ENCODE measurements at regions not wholly inside any gene's neighbourhood (a gene's known extent, or its start where the extent isn't known, plus 50 kb on each side); places are given as distances from the start of the nearest gene placed in this dataset.

DNA sequence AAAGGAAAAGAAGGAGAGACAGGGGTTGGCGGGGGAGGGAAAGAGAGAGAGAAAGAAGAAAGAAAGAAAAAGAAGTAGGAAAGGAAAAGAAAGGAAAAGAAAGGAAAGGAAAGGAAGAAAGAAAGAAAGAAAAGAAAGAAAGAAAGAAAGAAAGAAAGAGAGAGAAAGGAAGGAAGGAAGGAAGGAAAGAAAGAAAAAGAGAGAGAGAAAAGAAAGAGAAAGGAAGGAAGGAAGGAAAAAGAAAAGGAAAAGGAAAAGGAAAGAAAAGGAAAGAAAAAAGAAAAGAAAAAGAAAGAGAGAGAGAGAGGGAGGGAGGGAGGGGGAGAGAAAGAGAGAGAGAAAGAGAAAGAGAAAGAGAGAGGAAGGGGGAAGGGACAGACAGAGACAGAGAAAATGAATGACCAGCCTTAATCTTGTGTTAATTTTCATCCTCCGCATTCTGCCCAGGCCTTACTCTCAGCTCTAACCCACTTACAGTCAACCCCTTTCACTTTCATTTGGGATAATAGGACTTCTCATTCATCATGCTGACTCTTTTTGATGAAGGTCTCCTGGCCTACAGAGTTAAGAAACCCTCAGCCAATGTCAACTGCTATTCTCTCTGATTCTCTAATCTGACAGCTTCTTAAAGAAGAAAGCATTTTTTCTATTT lies 207.3 kb downstream of the SUCLG1 start:
- Histone ChIP-seq H3K4me1 (ENCODE audit: control insufficient read depth, insufficient read depth, low read length) (no peaks in the 10 kb centered on the region), H3K27ac (ENCODE audit: control insufficient read depth, insufficient read depth) (no peak overlapping the region), H3K79me2 (ENCODE audit: control insufficient read depth, insufficient read depth, low read length) (no peaks in the 10 kb centered on the region), H3K9me3 (replicated peaks; ENCODE audit: control insufficient read depth, insufficient read depth, low read length) (no peaks in the 10 kb centered on the region), H3K9ac (ENCODE audit: control insufficient read depth, insufficient read depth, low read length) (no peak overlapping the region), H3K4me3 (no peak overlapping the region), H3K36me3 (ENCODE audit: control insufficient read depth in 2 of 2, insufficient read depth in 2 of 2, low read length in 1 of 2) (no peaks in the 10 kb centered on the region), H2AFZ (ENCODE audit: control insufficient read depth, low read depth, low read length) (no peak overlapping the region), H3K27me3 (replicated peaks in 1 of 2; ENCODE audit: control insufficient read depth in 2 of 2, insufficient read depth in 2 of 2, low read length in 1 of 2) (no peaks in the 10 kb centered on the region), H4K20me1 (ENCODE audit: control insufficient read depth, insufficient read depth) (no peaks in the 10 kb centered on the region), H3K4me2 (ENCODE audit: control insufficient read depth, insufficient read depth) (no peak overlapping the region)
- RAD21 ChIA-PET (ENCODE audit: unreplicated experiment) = no interaction called here
- no peak for FAIRE-seq
- no peak for ATAC-seq
- no peak for DNase-seq (ENCODE audit: low read depth, low spot score)
- no TSS peak for BruUV-seq (replicated peaks)
- POLR2A ChIA-PET = no interaction called here
- 46% methylated on average over 2 of the region's 2 CpGs for WGBS (ENCODE audit: insufficient coverage, insufficient replicate concordance, low lambda C conversion rate, missing lambda C conversion rate)
- intact Hi-C loops (cut with micrococcal nuclease; ENCODE audit: unreplicated experiment) (no loop called here), in situ Hi-C loops (cut with MboI) (no loop called here)
- TF ChIP-seq, protein P1, sequence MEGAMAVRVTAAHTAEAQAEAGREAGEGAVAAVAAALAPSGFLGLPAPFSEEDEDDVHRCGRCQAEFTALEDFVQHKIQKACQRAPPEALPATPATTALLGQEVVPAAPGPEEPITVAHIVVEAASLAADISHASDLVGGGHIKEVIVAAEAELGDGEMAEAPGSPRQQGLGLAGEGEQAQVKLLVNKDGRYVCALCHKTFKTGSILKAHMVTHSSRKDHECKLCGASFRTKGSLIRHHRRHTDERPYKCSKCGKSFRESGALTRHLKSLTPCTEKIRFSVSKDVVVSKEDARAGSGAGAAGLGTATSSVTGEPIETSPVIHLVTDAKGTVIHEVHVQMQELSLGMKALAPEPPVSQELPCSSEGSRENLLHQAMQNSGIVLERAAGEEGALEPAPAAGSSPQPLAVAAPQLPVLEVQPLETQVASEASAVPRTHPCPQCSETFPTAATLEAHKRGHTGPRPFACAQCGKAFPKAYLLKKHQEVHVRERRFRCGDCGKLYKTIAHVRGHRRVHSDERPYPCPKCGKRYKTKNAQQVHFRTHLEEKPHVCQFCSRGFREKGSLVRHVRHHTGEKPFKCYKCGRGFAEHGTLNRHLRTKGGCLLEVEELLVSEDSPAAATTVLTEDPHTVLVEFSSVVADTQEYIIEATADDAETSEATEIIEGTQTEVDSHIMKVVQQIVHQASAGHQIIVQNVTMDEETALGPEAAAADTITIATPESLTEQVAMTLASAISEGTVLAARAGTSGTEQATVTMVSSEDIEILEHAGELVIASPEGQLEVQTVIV (IDR thresholded peaks at IDR 0.05; ENCODE audit: borderline replicate concordance, partially characterized antibody) = no peak
- TF ChIP-seq CBX5 (IDR thresholded peaks at IDR 0.05; ENCODE audit: low read depth) = no peak
- no peak for TF ChIP-seq SPI1 (IDR thresholded peaks at IDR 0.05; ENCODE audit: borderline replicate concordance, insufficient read depth, low read depth, low read length)
- no peak for TF ChIP-seq FOXM1 (IDR thresholded peaks at IDR 0.05; ENCODE audit: low read depth, low read length)
- TF ChIP-seq, protein P2, sequence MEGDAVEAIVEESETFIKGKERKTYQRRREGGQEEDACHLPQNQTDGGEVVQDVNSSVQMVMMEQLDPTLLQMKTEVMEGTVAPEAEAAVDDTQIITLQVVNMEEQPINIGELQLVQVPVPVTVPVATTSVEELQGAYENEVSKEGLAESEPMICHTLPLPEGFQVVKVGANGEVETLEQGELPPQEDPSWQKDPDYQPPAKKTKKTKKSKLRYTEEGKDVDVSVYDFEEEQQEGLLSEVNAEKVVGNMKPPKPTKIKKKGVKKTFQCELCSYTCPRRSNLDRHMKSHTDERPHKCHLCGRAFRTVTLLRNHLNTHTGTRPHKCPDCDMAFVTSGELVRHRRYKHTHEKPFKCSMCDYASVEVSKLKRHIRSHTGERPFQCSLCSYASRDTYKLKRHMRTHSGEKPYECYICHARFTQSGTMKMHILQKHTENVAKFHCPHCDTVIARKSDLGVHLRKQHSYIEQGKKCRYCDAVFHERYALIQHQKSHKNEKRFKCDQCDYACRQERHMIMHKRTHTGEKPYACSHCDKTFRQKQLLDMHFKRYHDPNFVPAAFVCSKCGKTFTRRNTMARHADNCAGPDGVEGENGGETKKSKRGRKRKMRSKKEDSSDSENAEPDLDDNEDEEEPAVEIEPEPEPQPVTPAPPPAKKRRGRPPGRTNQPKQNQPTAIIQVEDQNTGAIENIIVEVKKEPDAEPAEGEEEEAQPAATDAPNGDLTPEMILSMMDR (IDR thresholded peaks at IDR 0.05 in 2 of 3, conservative IDR thresholded peaks at IDR 0.05 in 1 of 3; ENCODE audit: control insufficient read depth in 2 of 3, extremely low read depth in 1 of 3, insufficient read depth in 1 of 3, low read depth in 3 of 3, low read length in 3 of 3) = no peak
- TF ChIP-seq, protein P3, sequence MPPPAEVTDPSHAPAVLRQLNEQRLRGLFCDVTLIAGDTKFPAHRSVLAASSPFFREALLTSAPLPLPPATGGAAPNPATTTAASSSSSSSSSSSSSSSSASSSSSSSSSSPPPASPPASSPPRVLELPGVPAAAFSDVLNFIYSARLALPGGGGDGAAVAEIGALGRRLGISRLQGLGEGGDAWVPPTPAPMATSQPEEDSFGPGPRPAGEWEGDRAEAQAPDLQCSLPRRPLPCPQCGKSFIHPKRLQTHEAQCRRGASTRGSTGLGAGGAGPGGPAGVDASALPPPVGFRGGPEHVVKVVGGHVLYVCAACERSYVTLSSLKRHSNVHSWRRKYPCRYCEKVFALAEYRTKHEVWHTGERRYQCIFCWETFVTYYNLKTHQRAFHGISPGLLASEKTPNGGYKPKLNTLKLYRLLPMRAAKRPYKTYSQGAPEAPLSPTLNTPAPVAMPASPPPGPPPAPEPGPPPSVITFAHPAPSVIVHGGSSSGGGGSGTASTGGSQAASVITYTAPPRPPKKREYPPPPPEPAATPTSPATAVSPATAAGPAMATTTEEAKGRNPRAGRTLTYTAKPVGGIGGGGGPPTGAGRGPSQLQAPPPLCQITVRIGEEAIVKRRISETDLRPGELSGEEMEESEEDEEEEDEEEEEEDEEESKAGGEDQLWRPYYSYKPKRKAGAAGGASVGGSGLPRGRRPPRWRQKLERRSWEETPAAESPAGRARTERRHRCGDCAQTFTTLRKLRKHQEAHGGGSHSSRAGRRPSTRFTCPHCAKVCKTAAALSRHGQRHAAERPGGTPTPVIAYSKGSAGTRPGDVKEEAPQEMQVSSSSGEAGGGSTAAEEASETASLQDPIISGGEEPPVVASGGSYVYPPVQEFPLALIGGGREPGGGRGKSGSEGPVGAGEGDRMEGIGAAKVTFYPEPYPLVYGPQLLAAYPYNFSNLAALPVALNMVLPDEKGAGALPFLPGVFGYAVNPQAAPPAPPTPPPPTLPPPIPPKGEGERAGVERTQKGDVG (CRISPR knock-in tag; IDR thresholded peaks at IDR 0.05) = no peak
- TF ChIP-seq LARP7 (IDR thresholded peaks at IDR 0.05) = no peak
- no peak for TF ChIP-seq STAT3 (IDR thresholded peaks at IDR 0.05; ENCODE audit: low read depth, low read length)
- TF ChIP-seq RBBP5 (conservative IDR thresholded peaks at IDR 0.05) = no peak
- no peak for TF ChIP-seq SIX5 (IDR thresholded peaks at IDR 0.05; ENCODE audit: low read depth, low read length, severe bottlenecking)
- no peak for TF ChIP-seq YY1 (IDR thresholded peaks at IDR 0.05; ENCODE audit: low read depth, low read length)
- no peak for TF ChIP-seq JUND (IDR thresholded peaks at IDR 0.05; ENCODE audit: low read depth, low read length)
- TF ChIP-seq, protein P4, sequence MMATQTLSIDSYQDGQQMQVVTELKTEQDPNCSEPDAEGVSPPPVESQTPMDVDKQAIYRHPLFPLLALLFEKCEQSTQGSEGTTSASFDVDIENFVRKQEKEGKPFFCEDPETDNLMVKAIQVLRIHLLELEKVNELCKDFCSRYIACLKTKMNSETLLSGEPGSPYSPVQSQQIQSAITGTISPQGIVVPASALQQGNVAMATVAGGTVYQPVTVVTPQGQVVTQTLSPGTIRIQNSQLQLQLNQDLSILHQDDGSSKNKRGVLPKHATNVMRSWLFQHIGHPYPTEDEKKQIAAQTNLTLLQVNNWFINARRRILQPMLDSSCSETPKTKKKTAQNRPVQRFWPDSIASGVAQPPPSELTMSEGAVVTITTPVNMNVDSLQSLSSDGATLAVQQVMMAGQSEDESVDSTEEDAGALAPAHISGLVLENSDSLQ (IDR thresholded peaks at IDR 0.05) = no peak
- no peak for TF ChIP-seq MYB (IDR thresholded peaks at IDR 0.05; ENCODE audit: borderline replicate concordance, low read depth, low read length)
- no peak for TF ChIP-seq ESRRA (IDR thresholded peaks at IDR 0.05; ENCODE audit: low read length)
- CTCF ChIA-PET = no interaction called here
- SMC1A ChIA-PET (ENCODE audit: uncharacterized antibody, unreplicated experiment) = no interaction called here
